ENCODE measurements at regions not wholly inside any gene's neighbourhood (a gene's known extent, or its start where the extent isn't known, plus 50 kb on each side); places are given as distances from the start of the nearest gene placed in this dataset.

DNA sequence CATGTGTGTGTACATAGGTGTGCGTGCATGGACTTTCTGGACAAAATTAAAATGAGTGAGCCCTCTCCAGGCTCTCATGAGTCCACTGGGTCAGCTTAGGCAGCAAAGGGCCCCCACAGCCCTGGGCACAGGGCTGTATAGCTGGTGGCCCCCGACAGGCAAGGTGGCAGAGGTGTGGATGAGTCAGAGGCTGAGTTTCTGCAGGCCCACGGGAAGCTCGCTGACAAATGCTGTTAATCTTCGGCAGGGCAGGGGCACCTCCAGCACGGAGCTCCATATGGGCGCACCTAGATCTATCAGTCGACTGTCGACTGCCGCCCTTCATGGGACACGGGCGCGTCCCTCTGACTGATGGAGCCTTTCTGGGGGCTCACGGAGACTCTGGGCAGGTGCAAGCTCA is 181.1 kb downstream of the URI1 start:
- no peak for TF ChIP-seq POLR2A (IDR thresholded peaks at IDR 0.05)
- TF ChIP-seq, protein P1, sequence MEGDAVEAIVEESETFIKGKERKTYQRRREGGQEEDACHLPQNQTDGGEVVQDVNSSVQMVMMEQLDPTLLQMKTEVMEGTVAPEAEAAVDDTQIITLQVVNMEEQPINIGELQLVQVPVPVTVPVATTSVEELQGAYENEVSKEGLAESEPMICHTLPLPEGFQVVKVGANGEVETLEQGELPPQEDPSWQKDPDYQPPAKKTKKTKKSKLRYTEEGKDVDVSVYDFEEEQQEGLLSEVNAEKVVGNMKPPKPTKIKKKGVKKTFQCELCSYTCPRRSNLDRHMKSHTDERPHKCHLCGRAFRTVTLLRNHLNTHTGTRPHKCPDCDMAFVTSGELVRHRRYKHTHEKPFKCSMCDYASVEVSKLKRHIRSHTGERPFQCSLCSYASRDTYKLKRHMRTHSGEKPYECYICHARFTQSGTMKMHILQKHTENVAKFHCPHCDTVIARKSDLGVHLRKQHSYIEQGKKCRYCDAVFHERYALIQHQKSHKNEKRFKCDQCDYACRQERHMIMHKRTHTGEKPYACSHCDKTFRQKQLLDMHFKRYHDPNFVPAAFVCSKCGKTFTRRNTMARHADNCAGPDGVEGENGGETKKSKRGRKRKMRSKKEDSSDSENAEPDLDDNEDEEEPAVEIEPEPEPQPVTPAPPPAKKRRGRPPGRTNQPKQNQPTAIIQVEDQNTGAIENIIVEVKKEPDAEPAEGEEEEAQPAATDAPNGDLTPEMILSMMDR (IDR thresholded peaks at IDR 0.05): no peak
